H9 (cell line): ENCODE measurements at regions not wholly inside any gene's neighbourhood (a gene's known extent, or its start where the extent isn't known, plus 50 kb on each side); places are given as distances from the start of the nearest gene placed in this dataset.

ENCODE experiments used
- DNase-seq: peaks from one replicate; pipeline ENCODE4 v3.0.0-alpha.2; 2017
- H2AFZ ChIP-seq: one replicate; pipeline ENCODE4 v1.6.1; 2013; ENCODE audit warnings: mild to moderate bottlenecking, low read length, control low read depth, moderate library complexity
- H2AK5ac ChIP-seq: 2 replicates; pipeline ENCODE4 v1.6.1; 2013; ENCODE audit warnings: low read length, control low read depth, mixed read lengths; ENCODE audit not compliant: insufficient read length
- H2BK120ac ChIP-seq: one replicate; pipeline ENCODE4 v1.6.1; 2013; ENCODE audit warnings: low read depth, mild to moderate bottlenecking, low read length, control low read depth, inconsistent platforms; ENCODE audit not compliant: poor library complexity, severe bottlenecking
- H2BK12ac ChIP-seq: 2 replicates; pipeline ENCODE4 v1.6.1; 2013; ENCODE audit warnings: low read length, control low read depth, mixed read lengths, low read depth; ENCODE audit not compliant: insufficient read length
- H2BK15ac ChIP-seq: 2 replicates; pipeline ENCODE4 v1.6.1; 2013; ENCODE audit warnings: low read depth, low read length, control low read depth
- H2BK20ac ChIP-seq: one replicate; pipeline ENCODE4 v1.6.1; 2013; ENCODE audit warnings: low read depth, mild to moderate bottlenecking, low read length, control low read depth, inconsistent platforms; ENCODE audit not compliant: poor library complexity, severe bottlenecking
- H2BK5ac ChIP-seq: 2 replicates; pipeline ENCODE4 v1.6.1; 2013; ENCODE audit warnings: low read length, control low read depth, mixed read lengths; ENCODE audit not compliant: insufficient read length
- H3K14ac ChIP-seq: 2 replicates; pipeline ENCODE4 v1.6.1; 2013; ENCODE audit warnings: low read length, control low read depth; ENCODE audit not compliant: insufficient read depth
- H3K18ac ChIP-seq: 2 replicates; pipeline ENCODE4 v1.6.1; 2013; ENCODE audit warnings: low read depth, mild to moderate bottlenecking, mixed read lengths, low read length, control low read depth; ENCODE audit not compliant: insufficient read length
- H3K23ac ChIP-seq: 2 replicates; pipeline ENCODE4 v1.6.1; 2013; ENCODE audit warnings: low read length, control low read depth, mixed read lengths, low read depth; ENCODE audit not compliant: insufficient read length
- H3K23me2 ChIP-seq: 2 replicates; pipeline ENCODE4 v1.6.1; 2013; ENCODE audit warnings: low read depth, mild to moderate bottlenecking, mixed read lengths, low read length, control low read depth; ENCODE audit not compliant: insufficient read length, poor library complexity, severe bottlenecking
- H3K27ac ChIP-seq: 2 replicates; pipeline ENCODE4 v1.5.1; 2013; ENCODE audit warnings: low read length, control low read depth, mixed read lengths, low read depth; ENCODE audit not compliant: insufficient read length
- H3K27me3 ChIP-seq: 2 replicates; pipeline ENCODE4 v1.6.1; 2013; ENCODE audit warnings: low read length, control low read depth, inconsistent platforms; ENCODE audit not compliant: insufficient read depth
- H3K4ac ChIP-seq: 2 replicates; pipeline ENCODE4 v1.6.1; 2013; ENCODE audit warnings: low read depth, mild to moderate bottlenecking, control low read depth, inconsistent platforms, low read length, moderate library complexity
- H3K4me1 ChIP-seq: 2 replicates; pipeline ENCODE4 v1.6.1; 2013; ENCODE audit warnings: low read length, control low read depth, inconsistent platforms; ENCODE audit not compliant: insufficient read depth
- H3K4me2 ChIP-seq: 2 replicates; pipeline ENCODE4 v1.6.1; 2013; ENCODE audit warnings: low read length, control low read depth, mixed read lengths; ENCODE audit not compliant: insufficient read length, insufficient read depth
- H3K56ac ChIP-seq: 2 replicates; pipeline ENCODE4 v1.6.1; 2013; ENCODE audit warnings: low read depth, mild to moderate bottlenecking, mixed read lengths, low read length, control low read depth; ENCODE audit not compliant: insufficient read length
- H3K79me1 ChIP-seq: 2 replicates; pipeline ENCODE4 v1.6.1; 2013; ENCODE audit warnings: low read depth, mild to moderate bottlenecking, moderate library complexity, low read length, control low read depth, inconsistent platforms; ENCODE audit not compliant: insufficient read depth, poor library complexity, severe bottlenecking
- H3K79me2 ChIP-seq: 2 replicates; pipeline ENCODE4 v1.6.1; 2013; ENCODE audit warnings: low read length, control low read depth, inconsistent platforms; ENCODE audit not compliant: insufficient read depth
- H3K9ac ChIP-seq: 2 replicates; pipeline ENCODE4 v1.6.1; 2013; ENCODE audit warnings: low read length, control low read depth, mixed read lengths; ENCODE audit not compliant: insufficient read length; ENCODE audit errors: extremely low read depth
- H3K9me3 ChIP-seq: one replicate; pipeline ENCODE4 v1.6.1; 2013; ENCODE audit warnings: low read depth, low read length, inconsistent platforms; ENCODE audit not compliant: control insufficient read depth
- H3T11ph ChIP-seq: one replicate; pipeline ENCODE4 v1.6.1; 2013; ENCODE audit warnings: mild to moderate bottlenecking, low read length, control low read depth, inconsistent platforms
- H4K20me1 ChIP-seq: one replicate; pipeline ENCODE4 v1.6.1; 2013; ENCODE audit not compliant: control insufficient read depth, insufficient read length, insufficient read depth
- H4K5ac ChIP-seq: 2 replicates; pipeline ENCODE4 v1.6.1; 2013; ENCODE audit warnings: low read depth, mild to moderate bottlenecking, mixed read lengths, low read length, control low read depth; ENCODE audit not compliant: insufficient read length
- H4K8ac ChIP-seq: replicated peaks from 2 replicates; pipeline ENCODE4 v1.6.1; 2013; ENCODE audit warnings: low read length, control low read depth, mixed read lengths, low read depth; ENCODE audit not compliant: insufficient read length
- H4K91ac ChIP-seq: 2 replicates; pipeline ENCODE4 v1.6.1; 2013; ENCODE audit warnings: low read depth, mild to moderate bottlenecking, moderate library complexity, mixed read lengths, low read length, control low read depth; ENCODE audit not compliant: insufficient read length
- H3K27ac Mint-ChIP-seq, 3 experiments: 2 replicates in 2 of 3; 3 replicates in 1 of 3; pipeline ENCODE4 v1.8.0; 2020 to 2021; ENCODE audit warnings: mixed read lengths in 3 of 3, mild to moderate bottlenecking in 1 of 3, moderate library complexity in 1 of 3
- H3K27me3 Mint-ChIP-seq: 2 replicates; pipeline ENCODE4 v1.8.0; 2021; ENCODE audit warnings: low read depth, mild to moderate bottlenecking, moderate library complexity, mixed read lengths
- H3K36me3 Mint-ChIP-seq, 3 experiments: 2 replicates in 2 of 3; 3 replicates in 1 of 3; pipeline ENCODE4 v1.8.0; 2020 to 2021; ENCODE audit warnings: low read depth in 3 of 3, mixed read lengths in 3 of 3; ENCODE audit not compliant: insufficient read depth in 1 of 3
- H3K4me1 Mint-ChIP-seq, 2 experiments: 2 replicates each; pipeline ENCODE4 v1.8.0; 2020; ENCODE audit warnings: mixed read lengths in 2 of 2
- H3K4me3 Mint-ChIP-seq, 2 experiments: 2 replicates in 1 of 2; 3 replicates in 1 of 2; pipeline ENCODE4 v1.8.0; 2020 to 2021; ENCODE audit warnings: mild to moderate bottlenecking in 2 of 2, mixed read lengths in 2 of 2, moderate library complexity in 1 of 2
- H3K9me3 Mint-ChIP-seq, 2 experiments: 2 replicates in 1 of 2; 3 replicates in 1 of 2; pipeline ENCODE4 v1.8.0; 2020; ENCODE audit warnings: mild to moderate bottlenecking in 2 of 2, mixed read lengths in 2 of 2, moderate library complexity in 1 of 2
- CTCF ChIP-seq: fragments of 200-600 bp; sonication (generic); conservative IDR thresholded peaks from 3 replicates; pipeline ENCODE4 v1.8.0; 2021; ENCODE audit warnings: antibody characterized with exemption, mild to moderate bottlenecking
- WGBS: extraction: QIAGEN DNeasy Blood & Tissue Kit; methylation state at CpG from one replicate; pipeline ENCODE4 v1.1.7; 2013; ENCODE audit warnings: missing lambda C conversion rate, low lambda C conversion rate, mixed read lengths; ENCODE audit not compliant: insufficient read length; ENCODE audit errors: extremely low coverage; 5-methylcytosine and 5-hydroxymethylcytosine counted together

- whole genome bisulfite sequencing, result no CpG with 5 or more reads among the region's 2 CpGs
- no peak overlapping the region for H3T11ph ChIP-seq
- H2AFZ ChIP-seq, result no peak overlapping the region
- no peaks in the 10 kb centered on the region for H3K9me3 ChIP-seq
- Mint-ChIP-seq H3K9me3 (no peaks in the 10 kb centered on the region), H3K4me3 (no peak overlapping the region), H3K36me3 (no peaks in the 10 kb centered on the region; a peak in 1 of 7 replicates), H3K27me3 (no peaks in the 10 kb centered on the region), H3K27ac (no peak overlapping the region), H3K4me1 (0 out of 4 replicates have a peak, but pooled peaks cover 0 to 3% of the 10 kb centered on the region in 2 experiments)
- H3K4ac ChIP-seq, result no peak overlapping the region
- no peak overlapping the region for H3K18ac ChIP-seq
- H3K79me2 ChIP-seq, result no peaks in the 10 kb centered on the region
- no peak overlapping the region for H2BK5ac ChIP-seq
- no peak for TF ChIP-seq CTCF
- no peak for DNase-seq
- H2BK12ac ChIP-seq, result no peak overlapping the region
- no peak overlapping the region for H3K56ac ChIP-seq
- H4K20me1 ChIP-seq, result no peaks in the 10 kb centered on the region
- H3K23ac ChIP-seq, result no peak overlapping the region
- H3K4me2 ChIP-seq, result no peak overlapping the region
- H2BK20ac ChIP-seq, result no peak overlapping the region
- no peak overlapping the region for H4K91ac ChIP-seq
- no peak overlapping the region for H2BK15ac ChIP-seq
- H3K23me2 ChIP-seq, result no peaks in the 10 kb centered on the region
- H3K27me3 ChIP-seq, result no peaks in the 10 kb centered on the region
- H4K5ac ChIP-seq, result no peak overlapping the region
- no peak overlapping the region for H2BK120ac ChIP-seq
- no peak overlapping the region for H3K9ac ChIP-seq
- no peaks in the 10 kb centered on the region for H3K4me1 ChIP-seq
- H3K79me1 ChIP-seq, result no peaks in the 10 kb centered on the region
- no peak overlapping the region for H4K8ac ChIP-seq
- no peak overlapping the region for H3K14ac ChIP-seq
- H2AK5ac ChIP-seq, result no peak overlapping the region
- no peak overlapping the region for H3K27ac ChIP-seq
Observed at GRCh38 chr1:199242601-199243000, 603.8 kb downstream of the PTPRC start.
